HepG2 (cell line): ENCODE measurements at regions not wholly inside any gene's neighbourhood (a gene's known extent, or its start where the extent isn't known, plus 50 kb on each side); places are given as distances from the start of the nearest gene placed in this dataset.
A peak's percentile ranks its signal among the peaks of the same experiment; 100 is the strongest.

Experiments used
- ATAC-seq: fragments of 200-7000 bp; cut with Tn5 transposase; 3 replicates; pipeline ENCODE4 v1.9.1; 2020; ENCODE audit warnings: mild to moderate bottlenecking, moderate library complexity
- BruUV-seq: library from RNA; stranded (reverse); fragments of 400-500 nt; replicated peaks from 2 replicates; lab custom pipeline; 2021; lab: Mats Ljungman, UMichigan
- CTCF ChIA-PET: fragments of 300-600 bp; formaldehyde crosslinking; extraction: SDS; loops from one replicate; lab custom pipeline; 2021; ENCODE audit warnings: low total read pairs, inconsistent platforms, low intra/inter-chr PET ratio; lab: Yijun Ruan, JAX
- POLR2A ChIA-PET: fragments of 350-600 bp; sonication (Branson Sonifier 250); formaldehyde crosslinking; loops from one replicate; lab custom pipeline; 2020; ENCODE audit warnings: antibody characterized with exemption, inconsistent platforms; lab: Yijun Ruan, JAX
- DNase-seq: peaks from one replicate; pipeline ENCODE4 v3.0.0-alpha.2; 2015; ENCODE audit warnings: low spot score
- FAIRE-seq: peaks from 3 replicates; lab custom pipeline; 2011; peaks lifted over from hg19 to GRCh38; lab: Jason Lieb, UNC
- H2AFZ ChIP-seq: one replicate; pipeline ENCODE4 v1.6.1; 2011; ENCODE audit warnings: low read length, inconsistent platforms
- H3K27ac ChIP-seq: fragments of 300-600 bp; 3 replicates; pipeline ENCODE4 v1.8.0; 2011; ENCODE audit warnings: mixed run types, mild to moderate bottlenecking, mixed read lengths, low read length, inconsistent platforms; ENCODE audit not compliant: insufficient read depth; ENCODE audit errors: extremely low read length
- H3K27me3 ChIP-seq, 2 experiments: fragments of 200-600 bp in 1 of 2; 2 replicates in 1 of 2; 3 replicates in 1 of 2; pipeline versions ENCODE4 v1.6.0 to v1.8.0; 2011; ENCODE audit warnings: low read length in 2 of 2, mild to moderate bottlenecking in 2 of 2, moderate library complexity in 2 of 2, inconsistent platforms in 1 of 2; ENCODE audit not compliant: insufficient read depth in 2 of 2, control insufficient read depth in 1 of 2
- H3K36me3 ChIP-seq, 2 experiments: fragments of 200-600 bp in 1 of 2; replicated peaks in 1 of 2; 2 replicates in 1 of 2; 3 replicates in 1 of 2; pipeline versions ENCODE4 v1.5.1 to v1.8.0; 2011; ENCODE audit warnings: low read length in 2 of 2, inconsistent platforms in 1 of 2; ENCODE audit not compliant: insufficient read depth in 2 of 2, control insufficient read depth in 1 of 2
- H3K4me1 ChIP-seq: 2 replicates; pipeline ENCODE4 v1.5.1; 2012; ENCODE audit warnings: low read length, inconsistent platforms; ENCODE audit not compliant: insufficient read depth
- H3K4me2 ChIP-seq: 2 replicates; pipeline ENCODE4 v1.6.0; 2011; ENCODE audit warnings: low read depth, low read length, inconsistent platforms
- H3K4me3 ChIP-seq, 3 experiments: fragments of 200-600 bp in 1 of 3; sonication (generic), shearing (Covaris generic) in 1 of 3; replicated peaks in 1 of 3; 2 replicates each; pipeline ENCODE4 v1.5.1; 2011 to 2016; ENCODE audit warnings: low read length in 3 of 3, inconsistent platforms in 2 of 3, low read depth in 2 of 3, mild to moderate bottlenecking in 2 of 3, control low read depth in 1 of 3, mixed read lengths in 1 of 3; ENCODE audit not compliant: insufficient read depth in 1 of 3
- H3K79me2 ChIP-seq: one replicate; pipeline ENCODE4 v1.6.1; 2011; ENCODE audit warnings: low read length, inconsistent platforms; ENCODE audit not compliant: insufficient read depth
- H3K9ac ChIP-seq: 2 replicates; pipeline ENCODE4 v1.6.0; 2011; ENCODE audit warnings: mild to moderate bottlenecking, low read depth, low read length, inconsistent platforms; ENCODE audit not compliant: insufficient read depth
- H3K9me3 ChIP-seq: 2 replicates; pipeline ENCODE4 v1.5.1; 2012; ENCODE audit warnings: mild to moderate bottlenecking, low read length
- H4K20me1 ChIP-seq: 2 replicates; pipeline ENCODE4 v1.6.0; 2011; ENCODE audit warnings: inconsistent platforms, mild to moderate bottlenecking, low read length, moderate library complexity; ENCODE audit not compliant: insufficient read depth
- CHD4 ChIP-seq: fragments of 200-600 bp; sonication (generic); IDR thresholded peaks from 2 replicates; pipeline ENCODE4 v1.7.0; 2017; ENCODE audit warnings: mild to moderate bottlenecking, low read length, borderline replicate concordance
- ETV5 ChIP-seq: IDR thresholded peaks from 2 replicates; pipeline ENCODE4 v1.6.1; 2018; ENCODE audit warnings: missing biosample characterization, missing genetic modification reagents, inconsistent platforms, borderline replicate concordance
- GFI1 ChIP-seq: sonication (generic); formaldehyde crosslinking; IDR thresholded peaks from 2 replicates; pipeline ENCODE4 v1.5.0; 2020; ENCODE audit warnings: missing genetic modification reagents, mild to moderate bottlenecking, borderline replicate concordance
- SOX6 ChIP-seq, 2 experiments: fragments of 450-650 bp in 1 of 2; sonication (generic) in 1 of 2; formaldehyde crosslinking in 1 of 2; IDR thresholded peaks; 2 replicates each; pipeline versions ENCODE4 v1.4.0 to v1.6.1; 2017 to 2020; ENCODE audit warnings: antibody characterized with exemption in 1 of 2, mild to moderate bottlenecking in 1 of 2, missing genetic modification reagents in 1 of 2
- TGIF2 ChIP-seq: IDR thresholded peaks from 2 replicates; pipeline ENCODE4 v1.6.1; 2016; ENCODE audit warnings: control low read depth, missing compliant biosample characterization
- ZBTB38 ChIP-seq: sonication (generic); formaldehyde crosslinking; IDR thresholded peaks from 2 replicates; pipeline ENCODE4 v1.5.1; 2020; ENCODE audit warnings: mild to moderate bottlenecking, missing genetic modification reagents
- ZNF12 ChIP-seq: sonication (generic); formaldehyde crosslinking; IDR thresholded peaks from 2 replicates; pipeline ENCODE4 v1.5.0; 2020; ENCODE audit warnings: missing genetic modification reagents
- ZNF138 ChIP-seq: sonication (generic); formaldehyde crosslinking; IDR thresholded peaks from 2 replicates; pipeline ENCODE4 v1.5.0; 2020; ENCODE audit warnings: mild to moderate bottlenecking, low read depth, missing genetic modification reagents
- ZNF589 ChIP-seq: sonication (generic); formaldehyde crosslinking; conservative IDR thresholded peaks from 2 replicates; pipeline ENCODE4 v1.8.0; 2022; ENCODE audit warnings: mild to moderate bottlenecking, moderate library complexity, missing genetic modification reagents
- ZNF720 ChIP-seq: sonication (generic); formaldehyde crosslinking; IDR thresholded peaks from 2 replicates; pipeline ENCODE4 v1.4.0; 2020; ENCODE audit warnings: missing genetic modification reagents
- ZNF747 ChIP-seq: sonication (generic); formaldehyde crosslinking; IDR thresholded peaks from 2 replicates; pipeline ENCODE4 v1.8.1; 2023; ENCODE audit warnings: missing genetic modification reagents, mild to moderate bottlenecking, borderline replicate concordance
- ZNF781 ChIP-seq: sonication (generic); formaldehyde crosslinking; IDR thresholded peaks from 2 replicates; pipeline ENCODE4 v1.5.1; 2020; ENCODE audit warnings: borderline replicate concordance, mild to moderate bottlenecking, missing genetic modification reagents; ENCODE audit errors: not compliant biosample characterization
- WGBS: methylation state at CpG from one replicate; pipeline ENCODE4 v1.1.6; 2017; ENCODE audit warnings: low lambda C conversion rate; 5-methylcytosine and 5-hydroxymethylcytosine counted together
- in situ Hi-C: cut with HindIII; loops from 2 replicates; pipeline ENCODE4 v1.10.0; 2017; ENCODE audit warnings: low pct_unique_long_range_greater_than_20kb; ENCODE audit not compliant: extremely low pct_ligation_motif_present
- intact Hi-C: fragments of 100-400 bp; cut with micrococcal nuclease; formaldehyde crosslinking; loops from one replicate; pipeline ENCODE4 v1.10.0; 2022; ENCODE audit not compliant: unreplicated experiment
- TF ChIP-seq, protein P1 (sequence below): sonication (generic); formaldehyde crosslinking; IDR thresholded peaks from 2 replicates; pipeline ENCODE4 v1.4.0; 2020; ENCODE audit warnings: mild to moderate bottlenecking, missing genetic modification reagents
- TF ChIP-seq, protein P2 (sequence below): IDR thresholded peaks from 2 replicates; pipeline ENCODE4 v1.6.1; 2018; ENCODE audit warnings: missing genetic modification reagents
- TF ChIP-seq, protein P3 (sequence below): sonication (generic); formaldehyde crosslinking; IDR thresholded peaks from 2 replicates; pipeline ENCODE4 v1.9.0; 2021; ENCODE audit warnings: missing genetic modification reagents, borderline replicate concordance

DNA sequence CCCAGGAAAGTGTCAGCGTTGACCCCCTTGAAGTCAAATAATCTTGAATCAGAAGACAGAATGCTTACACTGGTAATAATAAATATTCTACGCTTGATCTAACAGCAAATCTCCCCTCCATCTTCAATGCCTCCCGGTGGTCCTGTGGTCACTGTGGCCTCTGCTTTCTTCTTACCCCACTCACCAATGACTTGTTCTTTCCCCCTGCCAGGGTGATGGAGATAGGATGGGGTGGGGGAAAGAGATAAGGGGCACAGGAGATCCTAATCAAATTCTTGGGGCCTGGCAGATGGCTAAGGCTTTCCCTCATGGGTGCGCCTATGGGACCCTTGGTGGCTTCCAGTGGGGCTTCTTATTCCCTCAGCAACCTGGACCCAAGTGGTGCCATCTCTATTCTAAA lies 152.6 kb upstream of the EGFLAM start:
- Histone ChIP-seq H3K27me3 (no peaks in the 10 kb centered on the region), H3K79me2 (no peaks in the 10 kb centered on the region), H3K27ac (peak overlapping the region; percentile 92), H3K9me3 (peaks cover 9% of the 10 kb centered on the region; the same call in 1 of the 2 replicates), H3K4me1 (peaks cover 79% of the 10 kb centered on the region), H4K20me1 (no peaks in the 10 kb centered on the region), H3K4me3 (no peak overlapping the region), H3K4me2 (0 out of 2 replicates have a peak overlapping the region, but pooled peaks have one; percentile 42), H3K36me3 (no peaks in the 10 kb centered on the region; a peak in 1 of 5 replicates), H2AFZ (no peak overlapping the region), H3K9ac (peak overlapping the region; percentile 73; the same call in 1 of the 2 replicates)
- ChIA-PET POLR2A (no interaction called here), CTCF (no interaction called here)
- FAIRE-seq = no peak
- TF ChIP-seq ZNF747 (CRISPR knock-in tag) (no peak), ZNF138 (CRISPR knock-in tag) (0 out of 2 replicates have a peak, but pooled peaks have one; percentile 33), ZNF12 (CRISPR knock-in tag) (no peak), ZNF781 (no peak), ZNF720 (CRISPR knock-in tag) (no peak), ETV5 (CRISPR knock-in tag) (no peak), ZNF589 (CRISPR knock-in tag) (no peak), GFI1 (CRISPR knock-in tag) (no peak)
- TF ChIP-seq, protein P1, sequence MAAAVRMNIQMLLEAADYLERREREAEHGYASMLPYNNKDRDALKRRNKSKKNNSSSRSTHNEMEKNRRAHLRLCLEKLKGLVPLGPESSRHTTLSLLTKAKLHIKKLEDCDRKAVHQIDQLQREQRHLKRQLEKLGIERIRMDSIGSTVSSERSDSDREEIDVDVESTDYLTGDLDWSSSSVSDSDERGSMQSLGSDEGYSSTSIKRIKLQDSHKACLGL (CRISPR knock-in tag) = no peak
- DNase-seq = no peak
- intact Hi-C loops (no loop called here), in situ Hi-C loops (no loop called here)
- no TSS peak for BruUV-seq
- no peak for ATAC-seq
- 100% methylated on average over 4 of the region's 4 CpGs for WGBS

DNA sequence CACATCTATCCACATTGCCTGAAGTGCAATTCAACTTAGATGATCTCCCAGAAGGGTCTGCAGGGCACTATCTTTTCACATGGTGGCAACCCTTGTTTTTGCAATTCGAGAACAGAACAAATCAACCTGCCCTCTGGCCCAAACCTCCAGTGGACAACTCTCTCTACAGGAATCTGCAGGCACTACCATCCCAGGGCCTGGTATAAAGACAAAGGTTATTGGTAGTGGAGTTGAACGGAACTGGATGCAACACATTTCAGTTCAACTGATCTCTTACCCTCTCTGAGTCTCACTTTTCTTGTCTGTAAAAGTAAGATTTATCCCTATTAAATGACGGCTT lies 153.2 kb upstream of the EGFLAM start:
- ATAC-seq (peak; percentile 53), DNase-seq (peak; percentile 24)
- CTCF ChIA-PET = no interaction called here
- TF ChIP-seq, protein P2, sequence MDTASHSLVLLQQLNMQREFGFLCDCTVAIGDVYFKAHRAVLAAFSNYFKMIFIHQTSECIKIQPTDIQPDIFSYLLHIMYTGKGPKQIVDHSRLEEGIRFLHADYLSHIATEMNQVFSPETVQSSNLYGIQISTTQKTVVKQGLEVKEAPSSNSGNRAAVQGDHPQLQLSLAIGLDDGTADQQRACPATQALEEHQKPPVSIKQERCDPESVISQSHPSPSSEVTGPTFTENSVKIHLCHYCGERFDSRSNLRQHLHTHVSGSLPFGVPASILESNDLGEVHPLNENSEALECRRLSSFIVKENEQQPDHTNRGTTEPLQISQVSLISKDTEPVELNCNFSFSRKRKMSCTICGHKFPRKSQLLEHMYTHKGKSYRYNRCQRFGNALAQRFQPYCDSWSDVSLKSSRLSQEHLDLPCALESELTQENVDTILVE (CRISPR knock-in tag) = 0 out of 2 replicates have a peak, but pooled peaks have one; percentile 9
- 0 out of 2 replicates have a peak, but pooled peaks have one; percentile 35 for TF ChIP-seq TGIF2
- peak; percentile 68; the same call in 1 of the 2 replicates for TF ChIP-seq ZBTB38
- peak; percentile 12; the same call in 1 of the 2 replicates for TF ChIP-seq CHD4
- no peak for TF ChIP-seq SOX6 (IDR thresholded peaks at IDR 0.05)
- 0 out of 2 replicates have a peak, but pooled peaks have one; percentile 9 for TF ChIP-seq SOX6 (CRISPR knock-in tag; IDR thresholded peaks at IDR 0.05)
- TF ChIP-seq, protein P3, sequence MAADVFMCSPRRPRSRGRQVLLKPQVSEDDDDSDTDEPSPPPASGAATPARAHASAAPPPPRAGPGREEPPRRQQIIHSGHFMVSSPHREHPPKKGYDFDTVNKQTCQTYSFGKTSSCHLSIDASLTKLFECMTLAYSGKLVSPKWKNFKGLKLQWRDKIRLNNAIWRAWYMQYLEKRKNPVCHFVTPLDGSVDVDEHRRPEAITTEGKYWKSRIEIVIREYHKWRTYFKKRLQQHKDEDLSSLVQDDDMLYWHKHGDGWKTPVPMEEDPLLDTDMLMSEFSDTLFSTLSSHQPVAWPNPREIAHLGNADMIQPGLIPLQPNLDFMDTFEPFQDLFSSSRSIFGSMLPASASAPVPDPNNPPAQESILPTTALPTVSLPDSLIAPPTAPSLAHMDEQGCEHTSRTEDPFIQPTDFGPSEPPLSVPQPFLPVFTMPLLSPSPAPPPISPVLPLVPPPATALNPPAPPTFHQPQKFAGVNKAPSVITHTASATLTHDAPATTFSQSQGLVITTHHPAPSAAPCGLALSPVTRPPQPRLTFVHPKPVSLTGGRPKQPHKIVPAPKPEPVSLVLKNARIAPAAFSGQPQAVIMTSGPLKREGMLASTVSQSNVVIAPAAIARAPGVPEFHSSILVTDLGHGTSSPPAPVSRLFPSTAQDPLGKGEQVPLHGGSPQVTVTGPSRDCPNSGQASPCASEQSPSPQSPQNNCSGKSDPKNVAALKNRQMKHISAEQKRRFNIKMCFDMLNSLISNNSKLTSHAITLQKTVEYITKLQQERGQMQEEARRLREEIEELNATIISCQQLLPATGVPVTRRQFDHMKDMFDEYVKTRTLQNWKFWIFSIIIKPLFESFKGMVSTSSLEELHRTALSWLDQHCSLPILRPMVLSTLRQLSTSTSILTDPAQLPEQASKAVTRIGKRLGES (CRISPR knock-in tag) = no peak

More for the DNA sequence above, 153.2 kb upstream of the EGFLAM start:
- no peaks in the 10 kb centered on the region for H4K20me1 ChIP-seq
- no TSS peak for BruUV-seq
- no peaks in the 10 kb centered on the region for H3K27me3 ChIP-seq
- H2AFZ ChIP-seq = no peak overlapping the region
- peak overlapping the region; percentile 92 for H3K27ac ChIP-seq
- H3K9me3 ChIP-seq = peaks cover 9% of the 10 kb centered on the region; the same call in 1 of the 2 replicates
- H3K36me3 ChIP-seq = no peaks in the 10 kb centered on the region; a peak in 1 of 5 replicates
- peak overlapping the region; percentile 73 for H3K9ac ChIP-seq
- in situ Hi-C loops = no loop called here
- no peaks in the 10 kb centered on the region for H3K79me2 ChIP-seq
- intact Hi-C loops = no loop called here
- no peak overlapping the region; a peak in 1 of 6 replicates for H3K4me3 ChIP-seq
- H3K4me1 ChIP-seq = peaks cover 84% of the 10 kb centered on the region
- 90% methylated on average over 3 of the region's 3 CpGs for WGBS
- FAIRE-seq = no peak
- H3K4me2 ChIP-seq = peak overlapping the region; percentile 42
- POLR2A ChIA-PET = interaction anchor here (1.7 kb wide), 1 partner anchor 43 kb away, joined by 12 read pairs; no protein-coding TSS in a partner anchor
